ENCODE measurements at regions not wholly inside any gene's neighbourhood (a gene's known extent, or its start where the extent isn't known, plus 50 kb on each side); places are given as distances from the start of the nearest gene placed in this dataset.

DNA sequence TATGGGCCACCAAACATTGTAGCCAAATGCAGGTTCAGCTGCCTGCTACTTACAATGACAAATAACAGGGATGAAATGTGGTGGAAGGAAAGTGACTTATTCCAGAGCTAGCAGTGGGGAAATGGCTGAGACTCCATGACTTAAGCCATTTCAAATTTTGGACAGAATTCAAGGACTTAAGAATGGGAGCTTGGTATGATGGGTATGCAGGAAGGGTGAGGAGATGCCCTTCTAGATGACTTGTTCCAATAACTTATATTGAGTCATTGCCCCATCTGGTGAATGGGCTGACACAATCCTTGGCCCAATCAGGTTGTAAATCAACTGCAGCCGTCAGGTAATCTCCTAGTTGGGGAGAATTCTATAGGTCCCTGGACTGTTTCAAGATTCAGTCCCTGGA lies 230.7 kb upstream of the SGCD start:
- TF ChIP-seq POLR2A (IDR thresholded peaks at IDR 0.05) (no peak), POLR2AphosphoS5 (IDR thresholded peaks at IDR 0.05) (no peak)
- TF ChIP-seq, protein P1, sequence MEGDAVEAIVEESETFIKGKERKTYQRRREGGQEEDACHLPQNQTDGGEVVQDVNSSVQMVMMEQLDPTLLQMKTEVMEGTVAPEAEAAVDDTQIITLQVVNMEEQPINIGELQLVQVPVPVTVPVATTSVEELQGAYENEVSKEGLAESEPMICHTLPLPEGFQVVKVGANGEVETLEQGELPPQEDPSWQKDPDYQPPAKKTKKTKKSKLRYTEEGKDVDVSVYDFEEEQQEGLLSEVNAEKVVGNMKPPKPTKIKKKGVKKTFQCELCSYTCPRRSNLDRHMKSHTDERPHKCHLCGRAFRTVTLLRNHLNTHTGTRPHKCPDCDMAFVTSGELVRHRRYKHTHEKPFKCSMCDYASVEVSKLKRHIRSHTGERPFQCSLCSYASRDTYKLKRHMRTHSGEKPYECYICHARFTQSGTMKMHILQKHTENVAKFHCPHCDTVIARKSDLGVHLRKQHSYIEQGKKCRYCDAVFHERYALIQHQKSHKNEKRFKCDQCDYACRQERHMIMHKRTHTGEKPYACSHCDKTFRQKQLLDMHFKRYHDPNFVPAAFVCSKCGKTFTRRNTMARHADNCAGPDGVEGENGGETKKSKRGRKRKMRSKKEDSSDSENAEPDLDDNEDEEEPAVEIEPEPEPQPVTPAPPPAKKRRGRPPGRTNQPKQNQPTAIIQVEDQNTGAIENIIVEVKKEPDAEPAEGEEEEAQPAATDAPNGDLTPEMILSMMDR (IDR thresholded peaks at IDR 0.05 in 8 of 11, conservative IDR thresholded peaks at IDR 0.05 in 3 of 11), result no peak

Data from spleen (tissue), 7 donors.